HK-2 (cell line): ENCODE measurements at regions not wholly inside any gene's neighbourhood (a gene's known extent, or its start where the extent isn't known, plus 50 kb on each side); places are given as distances from the start of the nearest gene placed in this dataset.

Experiments used
- DNase-seq: peaks from one replicate; pipeline ENCODE4 v3.0.0-alpha.2; 2018; ENCODE audit not compliant: unreplicated experiment

GRCh38 chr6:112717856-112718255, 370.7 kb downstream of the RFPL4B start:
- no peak for DNase-seq

- DNase-seq: no peak
Observed at GRCh38 chr6:112725541-112726085, 378.5 kb downstream of the RFPL4B start.

- DNase-seq: no peak
Observed at GRCh38 chr6:112735129-112735528, 388.0 kb downstream of the RFPL4B start.

- no peak for DNase-seq
Observed at GRCh38 chr6:112739766-112740165, 392.6 kb downstream of the RFPL4B start.

GRCh38 chr6:112743323-112743722, 396.2 kb downstream of the RFPL4B start:
- DNase-seq: no peak

- no peak for DNase-seq
Observed at GRCh38 chr6:112744827-112745226, 397.7 kb downstream of the RFPL4B start.

- no peak for DNase-seq
Observed at GRCh38 chr6:112745765-112746164, 398.6 kb downstream of the RFPL4B start.

GRCh38 chr6:112749673-112750072, 402.5 kb downstream of the RFPL4B start:
- no peak for DNase-seq

GRCh38 chr6:112752305-112752704, 405.2 kb downstream of the RFPL4B start:
- no peak for DNase-seq

- DNase-seq: no peak
Observed at GRCh38 chr6:112752791-112753190, 405.7 kb downstream of the RFPL4B start.

- DNase-seq: no peak
Observed at GRCh38 chr6:112760831-112761230, 413.7 kb downstream of the RFPL4B start.

GRCh38 chr6:112761740-112762139, 414.6 kb downstream of the RFPL4B start:
- no peak for DNase-seq

GRCh38 chr6:112764377-112764776, 417.2 kb downstream of the RFPL4B start:
- no peak for DNase-seq

- no peak for DNase-seq
Observed at GRCh38 chr6:112770308-112770707, 423.2 kb downstream of the RFPL4B start.

GRCh38 chr6:112773187-112773586, 426.1 kb downstream of the RFPL4B start:
- no peak for DNase-seq

GRCh38 chr6:112774319-112774718, 427.2 kb downstream of the RFPL4B start:
- no peak for DNase-seq

- peak; percentile 64 for DNase-seq
Observed at GRCh38 chr6:112780498-112781096, 433.5 kb downstream of the RFPL4B start.

GRCh38 chr6:112781241-112781640, 434.1 kb downstream of the RFPL4B start:
- no peak for DNase-seq

GRCh38 chr6:112785408-112785807, 438.3 kb downstream of the RFPL4B start:
- no peak for DNase-seq

GRCh38 chr6:112786801-112787200, 439.7 kb downstream of the RFPL4B start:
- no peak for DNase-seq

GRCh38 chr6:112787371-112787770, 440.2 kb downstream of the RFPL4B start:
- no peak for DNase-seq

GRCh38 chr6:112795316-112795715, 448.2 kb downstream of the RFPL4B start:
- DNase-seq: no peak

GRCh38 chr6:112796712-112797111, 449.6 kb downstream of the RFPL4B start:
- DNase-seq: no peak

- DNase-seq: no peak
Observed at GRCh38 chr6:112799889-112800288, 452.8 kb downstream of the RFPL4B start.
